NT2/D1 (cell line): ENCODE measurements at regions not wholly inside any gene's neighbourhood (a gene's known extent, or its start where the extent isn't known, plus 50 kb on each side); places are given as distances from the start of the nearest gene placed in this dataset.

Source experiments
- DNase-seq: peaks from one replicate; pipeline ENCODE4 v3.0.0-alpha.2; 2011; ENCODE audit warnings: low read depth, low spot score
- H3K27me3 ChIP-seq: 2 replicates; pipeline ENCODE4 v1.6.0; 2011; ENCODE audit warnings: mild to moderate bottlenecking; ENCODE audit not compliant: insufficient read length, insufficient read depth
- H3K36me3 ChIP-seq: 2 replicates; pipeline ENCODE4 v1.6.1; 2011; ENCODE audit warnings: mild to moderate bottlenecking, low read length, mixed read lengths; ENCODE audit not compliant: insufficient read depth, insufficient read length
- H3K4me1 ChIP-seq: 2 replicates; pipeline ENCODE4 v1.5.1; 2011; ENCODE audit not compliant: insufficient read depth, insufficient read length
- H3K4me3 ChIP-seq: 2 replicates; pipeline ENCODE4 v1.5.1; 2011; ENCODE audit warnings: low read depth; ENCODE audit not compliant: insufficient read length
- H3K9ac ChIP-seq: 2 replicates; pipeline ENCODE4 v1.6.0; 2011; ENCODE audit warnings: low read depth; ENCODE audit not compliant: insufficient read length
- H3K9me3 ChIP-seq: 2 replicates; pipeline ENCODE4 v1.5.1; 2011; ENCODE audit warnings: mild to moderate bottlenecking, low read length; ENCODE audit not compliant: insufficient read depth
- SUZ12 ChIP-seq: IDR thresholded peaks from 2 replicates; pipeline ENCODE4 v1.6.1; 2011; ENCODE audit not compliant: insufficient read length, insufficient read depth; ENCODE audit errors: extremely low read depth
- YY1 ChIP-seq: IDR thresholded peaks from 2 replicates; pipeline ENCODE4 v1.6.1; 2011; ENCODE audit not compliant: insufficient read length, insufficient read depth
- ZNF274 ChIP-seq: IDR thresholded peaks from 2 replicates; pipeline ENCODE4 v1.6.1; 2011; ENCODE audit warnings: mild to moderate bottlenecking, low read depth, low read length

DNA sequence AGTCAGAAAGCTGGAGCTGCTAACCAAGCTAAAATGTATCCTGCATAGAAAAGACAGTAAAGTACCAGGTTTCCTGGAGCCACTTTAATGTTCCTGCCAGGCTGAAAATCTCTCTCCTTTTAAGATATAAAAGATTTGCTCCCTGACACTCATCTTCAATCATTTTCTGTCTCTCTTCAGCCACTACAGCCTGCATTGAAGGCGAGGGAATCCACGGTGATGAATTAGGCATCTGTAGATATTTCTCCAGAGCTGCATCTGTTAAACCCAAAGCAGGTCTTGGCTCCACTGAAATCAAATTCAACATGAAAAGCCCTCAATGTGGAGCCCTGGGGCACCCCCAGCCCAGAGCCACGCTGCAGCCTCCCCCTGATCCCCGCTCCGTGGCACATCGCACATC is 94.7 kb upstream of the CRHR1 start:
- no peak for DNase-seq
- no peak for TF ChIP-seq ZNF274
- TF ChIP-seq YY1, result no peak
- no peak for TF ChIP-seq SUZ12
- H3K9ac ChIP-seq, result no peak overlapping the region
- no peaks in the 10 kb centered on the region for H3K9me3 ChIP-seq
- peaks cover 4% of the 10 kb centered on the region for H3K4me1 ChIP-seq
- H3K4me3 ChIP-seq, result no peak overlapping the region
- H3K27me3 ChIP-seq, result peaks cover 8% of the 10 kb centered on the region
- H3K36me3 ChIP-seq, result no peaks in the 10 kb centered on the region

DNA sequence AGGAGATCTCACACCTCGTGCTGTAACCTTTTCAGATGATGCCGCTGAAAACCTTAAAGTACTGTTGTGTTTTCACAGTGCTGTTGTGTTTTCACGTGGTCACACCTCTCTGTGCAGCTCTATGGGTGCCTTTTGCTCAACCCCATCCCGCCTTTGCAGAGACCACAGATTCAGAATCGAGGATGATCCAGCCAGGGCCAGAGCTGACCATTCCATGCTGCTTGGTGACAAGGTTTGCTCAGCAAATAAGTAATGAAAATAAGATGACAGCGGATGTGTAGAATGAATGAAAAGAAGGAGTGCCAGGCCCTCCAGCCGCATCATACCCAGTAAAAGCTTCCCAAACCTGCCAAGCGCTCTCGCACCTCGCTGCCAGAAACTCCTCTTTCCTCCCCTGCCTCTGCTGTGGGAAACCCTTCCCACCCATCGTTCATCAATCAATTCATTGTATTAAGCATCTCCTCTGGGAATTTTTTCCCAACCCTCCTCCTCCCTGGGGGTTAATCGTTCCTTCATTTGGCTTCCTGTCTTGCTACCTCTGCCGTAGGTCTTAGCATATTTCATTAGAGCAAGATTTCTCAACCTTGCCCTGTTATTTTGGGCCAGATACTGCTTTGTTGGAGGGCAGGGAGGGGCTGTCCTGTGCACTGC is 93.4 kb upstream of the CRHR1 start:
- no peak for TF ChIP-seq SUZ12
- TF ChIP-seq YY1, result no peak
- TF ChIP-seq ZNF274, result no peak

DNA sequence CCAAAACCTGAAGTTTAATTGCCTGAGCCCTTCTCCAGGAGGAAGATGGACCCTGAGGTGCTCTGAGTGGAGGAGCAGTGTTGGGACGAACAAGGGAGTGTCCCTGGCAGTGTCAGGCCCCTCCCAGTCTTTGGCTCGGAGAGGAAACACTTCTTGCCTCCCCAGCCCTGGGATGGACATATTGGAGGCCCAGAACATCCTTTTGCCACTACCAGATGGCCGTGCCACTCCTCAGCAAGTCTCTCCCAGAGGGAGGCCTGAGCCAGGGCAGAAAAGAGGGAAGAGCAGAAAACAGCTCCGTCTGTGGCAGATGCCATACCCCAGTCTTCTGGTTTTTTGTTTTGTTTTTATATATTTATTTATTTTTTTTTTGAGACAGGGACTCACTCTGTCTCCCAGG is 91.5 kb upstream of the CRHR1 start:
- no peaks in the 10 kb centered on the region for H3K9me3 ChIP-seq
- H3K27me3 ChIP-seq, result peaks cover 26% of the 10 kb centered on the region
- H3K4me1 ChIP-seq, result peaks cover 4% of the 10 kb centered on the region
- no peaks in the 10 kb centered on the region for H3K36me3 ChIP-seq
- no peak overlapping the region for H3K4me3 ChIP-seq
- TF ChIP-seq YY1, result no peak
- no peak for TF ChIP-seq ZNF274
- no peak for TF ChIP-seq SUZ12
- no peak overlapping the region for H3K9ac ChIP-seq
- no peak for DNase-seq

More for the DNA sequence above, 93.4 kb upstream of the CRHR1 start:
- no peak overlapping the region for H3K9ac ChIP-seq
- H3K4me1 ChIP-seq, result peaks cover 4% of the 10 kb centered on the region
- no peak for DNase-seq
- no peaks in the 10 kb centered on the region for H3K36me3 ChIP-seq
- H3K27me3 ChIP-seq, result peaks cover 18% of the 10 kb centered on the region
- no peak overlapping the region for H3K4me3 ChIP-seq
- H3K9me3 ChIP-seq, result no peaks in the 10 kb centered on the region

DNA sequence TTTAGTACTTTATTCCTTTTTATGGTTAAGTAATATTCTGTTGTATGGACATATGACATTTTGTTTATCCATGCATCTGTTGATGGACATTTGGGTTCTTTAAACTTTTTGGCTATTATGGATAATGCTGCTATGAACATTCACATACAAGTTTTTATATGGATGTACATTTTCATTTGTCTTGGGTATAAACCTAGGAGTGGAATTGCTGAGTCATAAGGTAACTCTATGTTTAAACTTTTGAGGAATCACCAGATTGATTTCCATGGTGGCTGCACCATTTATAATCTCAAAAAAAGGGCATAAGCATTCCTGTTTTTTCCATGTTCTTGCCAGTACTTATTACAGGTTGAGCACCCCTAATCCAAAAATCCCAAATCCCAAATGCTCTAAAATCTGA is 90.3 kb upstream of the CRHR1 start:
- H3K9me3 ChIP-seq, result no peaks in the 10 kb centered on the region
- peaks cover 37% of the 10 kb centered on the region for H3K27me3 ChIP-seq
- no peak for DNase-seq
- H3K4me1 ChIP-seq, result no peaks in the 10 kb centered on the region
- H3K36me3 ChIP-seq, result no peaks in the 10 kb centered on the region
- no peak for TF ChIP-seq SUZ12
- no peak for TF ChIP-seq YY1
- TF ChIP-seq ZNF274, result no peak
- H3K9ac ChIP-seq, result no peak overlapping the region
- H3K4me3 ChIP-seq, result no peak overlapping the region

DNA sequence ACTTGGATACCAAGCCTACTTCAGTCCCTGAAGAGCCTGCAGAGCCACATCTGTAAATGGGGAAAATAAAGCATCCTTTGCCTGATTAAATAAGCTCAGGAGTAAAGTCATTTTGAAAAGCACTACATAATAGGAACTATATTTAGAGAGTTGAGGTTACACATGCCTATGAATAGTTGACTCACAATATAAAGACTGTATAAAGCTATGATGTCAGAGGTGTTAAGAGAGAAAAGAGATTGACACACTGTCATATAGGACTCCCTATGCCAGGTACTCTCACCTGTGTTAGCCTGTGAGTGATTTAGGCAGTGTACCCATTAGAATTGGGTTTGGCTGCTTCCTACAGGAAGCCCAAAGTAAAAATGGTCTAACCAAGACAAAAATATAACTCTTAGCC is 87.7 kb upstream of the CRHR1 start:
- Histone ChIP-seq H3K4me1 (no peaks in the 10 kb centered on the region), H3K9me3 (no peaks in the 10 kb centered on the region), H3K27me3 (peaks cover 42% of the 10 kb centered on the region), H3K9ac (no peak overlapping the region), H3K36me3 (no peaks in the 10 kb centered on the region), H3K4me3 (no peak overlapping the region)
- DNase-seq, result no peak
- TF ChIP-seq YY1, result no peak

DNA sequence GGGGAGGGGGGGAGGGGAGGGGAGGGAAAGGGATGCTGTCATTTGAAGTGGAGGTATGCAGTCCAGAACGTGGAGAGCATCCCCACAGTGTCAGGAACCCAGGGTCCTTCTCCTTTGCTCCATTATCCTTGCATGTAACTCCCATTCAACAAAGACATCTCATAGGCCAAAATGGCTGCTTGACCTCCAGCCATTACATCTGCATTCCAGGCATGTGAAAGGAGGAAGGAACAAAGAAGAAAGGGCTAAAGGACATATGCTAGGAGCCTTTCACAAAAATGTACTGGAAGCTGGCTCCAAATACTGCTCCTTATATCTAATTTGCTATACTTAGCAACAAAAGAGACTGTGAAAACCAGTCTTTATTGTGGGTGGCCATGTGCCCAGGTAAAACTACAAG is 87.0 kb upstream of the CRHR1 start:
- no peaks in the 10 kb centered on the region for H3K9me3 ChIP-seq
- H3K9ac ChIP-seq, result no peak overlapping the region
- H3K27me3 ChIP-seq, result peaks cover 42% of the 10 kb centered on the region
- H3K4me1 ChIP-seq, result no peaks in the 10 kb centered on the region
- no peak overlapping the region for H3K4me3 ChIP-seq
- H3K36me3 ChIP-seq, result no peaks in the 10 kb centered on the region
- TF ChIP-seq YY1, result no peak
- no peak for TF ChIP-seq ZNF274
- TF ChIP-seq SUZ12, result no peak
- DNase-seq, result no peak

DNA sequence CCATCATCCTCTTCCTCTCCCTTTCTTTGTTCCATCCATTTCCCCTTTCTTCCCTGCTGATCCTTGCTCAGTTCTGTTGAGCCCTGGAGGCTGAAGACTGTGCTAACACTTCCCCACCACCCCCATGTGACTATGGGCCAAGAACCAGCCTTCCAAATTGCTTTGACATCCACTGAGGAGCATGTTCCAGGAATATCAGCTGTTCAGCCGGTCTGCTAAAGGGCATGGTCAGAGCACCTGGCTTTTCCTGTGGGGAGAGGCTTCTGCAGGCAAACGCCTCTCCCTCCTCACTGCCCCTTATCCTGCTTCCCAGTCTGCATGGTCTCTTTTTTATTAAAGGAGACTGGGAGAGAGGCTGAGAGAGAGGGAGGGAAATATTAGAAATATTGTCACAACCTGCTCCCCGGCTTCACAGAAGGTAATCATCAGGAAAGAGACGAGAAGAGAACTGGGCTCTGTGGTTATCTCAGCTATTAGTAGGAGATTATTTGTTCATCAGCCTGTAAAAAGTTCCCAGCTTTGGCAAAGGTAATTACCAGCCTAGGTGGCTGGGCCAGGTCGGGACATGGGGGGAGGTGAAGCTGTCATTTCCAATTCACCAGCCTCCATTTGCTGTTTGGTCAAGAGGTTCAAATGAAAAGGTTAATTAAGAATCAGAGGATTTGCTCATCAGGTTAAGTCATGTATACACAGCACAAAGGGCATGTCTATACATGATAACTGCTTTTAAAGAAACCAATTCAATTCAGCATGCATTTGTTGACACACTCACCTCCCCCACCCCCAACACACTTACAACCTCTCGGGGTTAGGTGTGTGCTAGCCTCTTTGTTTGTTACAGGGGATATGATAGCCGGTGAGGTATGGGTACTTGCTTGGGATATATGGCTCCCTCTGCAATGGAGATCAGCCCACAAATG is 83.7 kb upstream of the CRHR1 start:
- no peak for DNase-seq
- Histone ChIP-seq H3K4me3 (no peak overlapping the region), H3K27me3 (peaks cover 33% of the 10 kb centered on the region), H3K9me3 (no peaks in the 10 kb centered on the region), H3K9ac (no peak overlapping the region), H3K36me3 (no peaks in the 10 kb centered on the region), H3K4me1 (peaks cover 6% of the 10 kb centered on the region)
- no peak for TF ChIP-seq ZNF274
- no peak for TF ChIP-seq SUZ12
- no peak for TF ChIP-seq YY1
